GM18909 (cell line): ENCODE measurements at regions not wholly inside any gene's neighbourhood (a gene's known extent, or its start where the extent isn't known, plus 50 kb on each side); places are given as distances from the start of the nearest gene placed in this dataset.
"Not testable (repeated sequence)": the region's sequence is repeated elsewhere in the genome, so short reads cannot be mapped to it uniquely, and the experiment has no call there.

Experiments used
- ATAC-seq: cut with Tn5 transposase; IDR thresholded peaks from one replicate; pipeline ENCODE4 v1.9.1; 2021; ENCODE audit warnings: mild to moderate bottlenecking; ENCODE audit not compliant: unreplicated experiment, poor library complexity

- ATAC-seq = no peak
These were observed 109.6 kb upstream of the KYNU start for GRCh38 chr2:142767847-142768246.

DNA sequence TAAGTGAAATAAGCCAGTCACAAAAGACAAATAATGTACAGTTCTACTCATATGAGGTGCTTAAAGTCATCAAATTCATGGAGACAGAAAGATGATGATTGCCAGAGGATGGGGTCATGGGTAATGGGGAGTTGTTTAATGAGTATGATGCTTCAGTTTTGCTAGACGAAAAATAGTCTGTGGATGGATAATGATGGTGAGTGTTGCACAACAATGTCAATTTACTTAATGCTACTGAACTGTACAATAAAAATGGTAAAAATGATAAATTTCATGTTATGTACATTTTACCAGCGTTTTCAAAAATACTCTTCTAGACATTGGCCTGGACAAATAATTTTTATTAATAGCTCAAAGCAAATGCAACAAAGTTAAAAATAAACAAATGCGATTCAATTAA is 118.5 kb upstream of the KYNU start:
- ATAC-seq = no peak

- no peak for ATAC-seq
These were observed 120.4 kb upstream of the KYNU start for GRCh38 chr2:142757111-142757510.

GRCh38 chr2:142756430-142756829 is 121.0 kb upstream of the KYNU start:
- ATAC-seq = no peak

DNA sequence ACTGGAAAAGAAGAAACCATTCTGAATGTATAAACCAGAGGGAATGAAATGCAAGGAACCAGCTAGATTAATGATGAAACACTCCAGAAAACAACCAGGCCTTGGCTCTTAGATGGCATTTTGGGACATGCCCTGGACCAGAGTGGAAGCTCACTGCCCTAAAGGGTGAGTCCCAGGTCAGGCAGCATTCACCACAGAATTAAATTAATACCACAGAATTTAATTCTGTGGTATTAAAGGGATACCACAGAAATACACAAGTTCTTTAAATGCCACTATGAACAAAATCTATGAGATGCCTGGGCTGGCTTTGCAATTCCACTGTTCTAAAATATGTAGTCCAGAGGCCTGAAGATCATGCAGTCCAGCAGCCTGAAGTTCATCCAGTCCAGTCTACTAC is 122.3 kb upstream of the KYNU start:
- no peak for ATAC-seq

GRCh38 chr2:142754182-142754581 is 123.3 kb upstream of the KYNU start:
- no peak for ATAC-seq

DNA sequence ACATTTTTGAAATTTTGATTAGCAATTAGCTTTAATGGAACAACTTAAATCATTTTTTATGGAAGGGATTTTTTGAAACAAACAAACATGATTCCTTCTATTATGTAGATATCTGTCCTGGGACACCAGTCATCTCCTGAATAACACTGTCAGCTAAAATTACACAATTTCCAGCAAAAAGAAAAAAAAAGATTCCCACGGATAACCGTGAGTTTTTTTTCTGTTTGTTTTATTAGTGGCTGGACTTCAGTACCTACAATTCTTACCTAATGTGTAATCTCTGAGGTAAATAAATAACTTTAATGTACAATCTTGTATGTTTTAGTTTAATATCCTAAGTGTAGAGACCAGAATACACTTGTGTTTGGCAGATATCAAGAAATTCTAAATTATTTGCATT is 126.6 kb upstream of the KYNU start:
- ATAC-seq = no peak

DNA sequence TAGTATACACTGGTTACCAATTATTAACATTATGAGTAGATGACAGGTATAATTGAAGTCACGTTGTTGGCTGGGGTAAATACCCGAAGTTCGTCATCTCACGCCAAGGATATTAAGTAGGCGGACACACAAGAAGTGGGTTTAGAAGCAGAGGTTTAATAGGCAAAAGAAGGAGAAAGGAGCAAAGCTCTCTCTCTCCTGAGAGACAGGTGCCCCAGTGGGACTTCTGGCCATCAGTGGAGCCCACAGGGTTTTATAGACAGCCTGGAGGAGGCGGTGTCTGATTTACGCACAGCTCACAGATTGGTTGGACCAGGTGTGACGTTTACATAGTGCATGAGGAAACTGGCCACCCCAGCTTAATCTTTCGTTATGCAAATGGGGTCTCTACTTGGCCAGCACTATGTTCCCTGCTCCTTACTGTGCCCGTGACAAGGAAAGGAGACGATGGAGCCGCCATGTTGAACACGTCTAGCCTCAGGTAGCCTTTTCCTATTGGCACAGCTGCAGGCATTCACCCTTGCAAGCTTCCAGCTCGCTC is 128.8 kb upstream of the KYNU start:
- no peak for ATAC-seq

DNA sequence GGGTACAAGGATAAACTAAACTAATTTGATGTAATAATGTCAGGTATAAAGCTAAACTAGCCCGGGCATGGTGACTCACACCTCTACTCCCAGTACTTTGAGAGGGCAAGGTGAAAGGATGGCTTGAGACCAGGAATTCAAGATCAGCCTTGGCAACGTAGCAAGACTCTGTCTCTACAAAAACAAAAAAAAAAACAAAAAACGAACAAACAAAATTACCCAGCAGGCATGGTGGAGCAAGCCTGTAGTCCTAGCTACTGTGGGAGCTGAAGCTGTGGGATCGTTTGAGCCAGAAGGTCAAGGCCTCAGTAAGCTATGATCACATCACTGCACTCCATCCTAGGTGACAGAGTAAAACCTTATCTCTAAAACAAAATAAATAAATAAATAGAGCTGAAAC is 131.8 kb upstream of the KYNU start:
- ATAC-seq = no peak

GRCh38 chr2:142742371-142743214 is 134.9 kb upstream of the KYNU start:
- ATAC-seq = no peak

GRCh38 chr2:142741764-142742269 is 135.6 kb upstream of the KYNU start:
- no peak for ATAC-seq

DNA sequence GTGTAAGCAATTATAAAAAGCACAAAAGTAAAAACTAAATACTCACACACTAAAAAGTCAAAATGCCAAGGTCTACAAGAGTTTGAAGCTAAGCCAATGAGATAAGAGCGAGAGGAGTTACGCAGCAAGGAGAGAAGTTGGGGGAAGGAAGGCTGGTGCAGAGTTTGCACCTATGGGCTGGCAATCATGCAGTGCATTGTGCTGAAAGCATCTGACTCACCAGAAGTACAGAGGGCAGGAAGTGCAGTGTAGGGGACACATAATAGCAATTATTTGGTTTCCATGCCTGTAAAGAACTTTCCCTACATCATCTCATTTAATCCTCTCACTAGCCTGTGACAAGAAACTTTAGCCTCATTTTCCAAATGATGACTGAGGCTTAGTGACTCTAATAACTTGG is 142.7 kb upstream of the KYNU start:
- no peak for ATAC-seq

GRCh38 chr2:142734231-142734630 is 143.2 kb upstream of the KYNU start:
- no peak for ATAC-seq

DNA sequence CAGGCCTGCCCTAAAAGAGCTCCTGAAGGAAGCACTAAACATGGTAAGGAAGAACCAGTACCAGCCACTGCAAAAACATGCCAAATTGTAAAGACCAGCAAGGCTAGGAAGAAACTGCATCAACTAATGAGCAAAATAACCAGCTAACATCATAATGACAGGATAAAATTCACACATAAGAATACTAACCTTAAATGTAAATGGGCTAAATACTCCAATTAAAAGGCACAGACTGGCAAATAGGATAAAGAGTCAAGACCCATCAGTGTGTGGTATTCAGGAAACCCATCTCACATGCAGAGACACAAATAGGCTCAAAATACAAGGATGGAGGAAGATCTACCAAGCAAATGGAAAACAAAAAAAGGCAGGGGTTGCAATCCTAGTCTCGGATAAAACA is 147.7 kb upstream of the KYNU start:
- not testable (repeated sequence) for ATAC-seq

DNA sequence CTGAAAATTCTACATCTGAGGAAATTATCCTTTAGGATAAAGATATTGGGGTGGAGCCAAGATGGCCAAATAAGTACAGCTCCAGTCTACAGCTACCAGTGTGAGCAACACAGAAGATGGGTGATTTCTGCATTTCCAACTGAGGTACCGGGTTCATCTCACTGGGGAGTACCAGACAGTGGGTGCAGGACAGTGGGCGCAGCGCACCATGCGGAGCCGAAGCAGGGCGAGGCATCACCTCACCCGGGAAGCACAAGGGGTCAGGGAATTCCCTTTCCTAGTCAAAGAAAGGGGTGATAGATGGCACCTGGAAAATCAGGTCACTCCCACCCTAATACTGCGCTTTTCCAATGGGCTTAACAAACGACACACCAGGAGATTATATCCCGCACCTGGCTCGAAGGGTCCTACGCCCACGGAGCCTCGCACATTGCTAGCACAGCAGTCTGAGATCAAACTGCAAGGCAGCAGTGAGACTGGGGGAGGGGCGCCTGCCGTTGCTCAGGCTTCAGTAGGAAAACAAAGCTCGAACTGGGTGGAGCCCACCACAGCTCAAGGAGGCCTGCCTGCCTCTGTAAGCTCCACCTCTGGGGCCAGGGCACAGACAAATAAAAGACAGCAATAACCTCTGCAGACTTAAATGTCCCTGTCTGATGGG is 149.5 kb upstream of the KYNU start:
- not testable (repeated sequence) for ATAC-seq

DNA sequence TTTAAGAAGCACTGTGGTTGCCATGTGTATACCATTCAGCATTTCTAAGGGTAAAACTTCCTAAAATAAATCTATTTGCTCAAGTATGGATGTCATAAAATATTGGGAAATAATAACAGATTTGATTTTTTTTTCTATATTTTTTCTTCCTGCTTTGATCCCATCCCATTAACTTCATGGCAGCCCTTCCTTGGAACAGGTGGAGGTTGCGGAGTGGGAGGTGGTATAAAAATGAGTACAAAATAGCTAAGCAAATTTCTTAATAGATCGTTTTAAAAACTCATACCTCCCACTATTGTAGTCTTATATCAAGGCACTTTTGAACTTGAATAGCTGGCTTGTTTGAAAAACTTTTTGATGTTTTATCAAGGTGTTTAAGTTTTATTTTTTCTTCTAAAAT is 152.1 kb upstream of the KYNU start:
- ATAC-seq = no peak

GRCh38 chr2:142724713-142725349 is 152.6 kb upstream of the KYNU start:
- ATAC-seq = peak; percentile 43

DNA sequence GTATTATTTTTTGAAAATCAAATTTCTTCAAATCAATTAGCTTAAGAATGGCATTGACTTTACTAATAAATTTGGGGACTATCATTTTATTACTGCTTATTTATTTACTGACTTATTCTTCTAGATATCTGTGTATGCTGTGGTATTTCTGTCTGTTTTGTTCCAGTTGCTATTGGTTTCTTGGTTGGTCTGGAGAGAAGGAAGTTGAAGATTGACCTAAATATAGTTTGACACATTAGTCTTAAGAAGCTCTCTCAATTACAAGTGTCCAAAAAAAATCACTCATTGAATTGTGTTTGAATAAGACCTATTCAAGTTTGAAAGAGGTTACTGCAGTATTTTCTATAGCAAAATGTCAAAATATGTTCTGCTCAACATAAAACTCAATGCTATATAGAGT is 153.3 kb upstream of the KYNU start:
- peak; percentile 32 for ATAC-seq

DNA sequence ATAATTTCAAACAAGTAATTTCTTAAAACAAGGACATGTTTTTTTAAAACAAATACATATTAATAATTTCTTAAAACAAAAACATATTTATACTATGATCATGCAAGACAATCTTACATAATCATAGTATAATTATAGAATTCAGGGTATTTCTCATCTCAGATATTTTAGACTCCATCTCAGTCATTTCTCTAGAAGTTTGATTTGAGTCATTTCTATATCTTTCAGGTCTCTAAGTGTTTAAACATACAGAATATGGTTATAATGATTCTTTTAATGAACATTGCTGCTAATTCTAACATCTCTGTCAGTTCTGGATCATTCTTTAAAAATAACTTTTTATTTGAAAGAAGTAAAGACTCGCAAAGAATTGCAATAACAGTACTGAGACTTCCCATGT is 154.2 kb upstream of the KYNU start:
- ATAC-seq = no peak

DNA sequence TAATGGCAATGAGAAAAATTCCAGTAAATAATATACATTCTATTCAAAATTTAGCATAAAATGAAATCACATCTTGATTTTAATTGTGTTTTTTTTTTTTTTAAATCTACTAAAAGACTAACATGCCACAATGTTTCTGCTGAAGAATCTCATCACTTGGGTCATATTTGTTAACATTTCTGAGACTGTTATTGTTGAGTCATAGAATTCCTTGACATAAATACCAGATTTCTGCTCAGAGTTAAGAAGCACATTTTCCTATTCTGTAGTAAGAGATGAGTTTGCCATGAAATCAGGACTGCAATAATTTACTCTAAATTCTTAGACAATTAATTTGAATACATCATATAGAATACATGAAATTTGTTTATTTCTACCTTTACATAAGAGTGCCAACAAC is 154.9 kb upstream of the KYNU start:
- ATAC-seq = no peak

DNA sequence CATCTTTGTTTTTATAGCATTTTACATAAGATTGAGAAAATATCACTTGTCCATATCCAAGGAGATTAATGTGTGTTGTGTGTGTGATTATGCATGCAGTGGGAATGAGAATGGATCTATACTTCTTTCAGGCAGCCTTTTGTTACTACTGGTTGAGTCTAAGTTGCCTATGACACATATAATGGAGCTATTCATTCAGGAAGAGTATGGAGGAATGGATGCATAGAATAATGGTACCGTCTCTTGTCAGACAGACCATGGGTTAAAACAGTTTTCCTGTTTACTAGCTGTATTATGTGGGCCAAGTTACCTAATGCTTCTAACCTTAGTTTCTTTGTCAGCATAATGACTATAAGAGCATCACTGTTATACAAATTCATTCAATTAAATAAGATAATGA is 155.4 kb upstream of the KYNU start:
- no peak for ATAC-seq
